ENCODE measurements at regions not wholly inside any gene's neighbourhood (a gene's known extent, or its start where the extent isn't known, plus 50 kb on each side); places are given as distances from the start of the nearest gene placed in this dataset.

- TF ChIP-seq, protein P1, sequence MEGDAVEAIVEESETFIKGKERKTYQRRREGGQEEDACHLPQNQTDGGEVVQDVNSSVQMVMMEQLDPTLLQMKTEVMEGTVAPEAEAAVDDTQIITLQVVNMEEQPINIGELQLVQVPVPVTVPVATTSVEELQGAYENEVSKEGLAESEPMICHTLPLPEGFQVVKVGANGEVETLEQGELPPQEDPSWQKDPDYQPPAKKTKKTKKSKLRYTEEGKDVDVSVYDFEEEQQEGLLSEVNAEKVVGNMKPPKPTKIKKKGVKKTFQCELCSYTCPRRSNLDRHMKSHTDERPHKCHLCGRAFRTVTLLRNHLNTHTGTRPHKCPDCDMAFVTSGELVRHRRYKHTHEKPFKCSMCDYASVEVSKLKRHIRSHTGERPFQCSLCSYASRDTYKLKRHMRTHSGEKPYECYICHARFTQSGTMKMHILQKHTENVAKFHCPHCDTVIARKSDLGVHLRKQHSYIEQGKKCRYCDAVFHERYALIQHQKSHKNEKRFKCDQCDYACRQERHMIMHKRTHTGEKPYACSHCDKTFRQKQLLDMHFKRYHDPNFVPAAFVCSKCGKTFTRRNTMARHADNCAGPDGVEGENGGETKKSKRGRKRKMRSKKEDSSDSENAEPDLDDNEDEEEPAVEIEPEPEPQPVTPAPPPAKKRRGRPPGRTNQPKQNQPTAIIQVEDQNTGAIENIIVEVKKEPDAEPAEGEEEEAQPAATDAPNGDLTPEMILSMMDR (IDR thresholded peaks at IDR 0.05) = no peak
- no peak for TF ChIP-seq POLR2A (IDR thresholded peaks at IDR 0.05)
Observed at GRCh38 chr14:61877768-61878167, 115.5 kb downstream of the SNAPC1 start.

Data from body of pancreas (tissue), 4 donors.